ENCODE measurements at regions not wholly inside any gene's neighbourhood (a gene's known extent, or its start where the extent isn't known, plus 50 kb on each side); places are given as distances from the start of the nearest gene placed in this dataset.

DNA sequence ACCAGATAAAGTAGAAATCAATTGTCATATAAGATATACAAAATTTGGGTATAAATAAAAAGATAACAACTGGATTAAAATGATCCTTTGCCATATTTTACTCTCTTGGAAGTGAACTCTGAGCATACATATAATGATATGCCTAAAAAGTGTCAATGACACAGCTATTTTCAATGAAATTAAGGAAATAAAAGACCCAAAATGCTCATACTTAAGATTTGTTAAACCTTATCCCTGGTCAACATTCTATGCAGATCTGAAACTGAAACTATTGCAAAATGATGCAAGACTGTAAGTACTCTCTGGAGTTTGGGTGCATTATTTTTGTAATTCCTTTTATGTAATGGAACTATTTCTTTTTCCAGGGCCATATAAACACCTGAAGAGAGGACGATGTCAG lies 119.0 kb upstream of the SGK1 start:
- TF ChIP-seq POLR2AphosphoS5 (IDR thresholded peaks at IDR 0.05) (no peak), POLR2A (IDR thresholded peaks at IDR 0.05) (no peak), EP300 (IDR thresholded peaks at IDR 0.05) (no peak)
- TF ChIP-seq, protein P1, sequence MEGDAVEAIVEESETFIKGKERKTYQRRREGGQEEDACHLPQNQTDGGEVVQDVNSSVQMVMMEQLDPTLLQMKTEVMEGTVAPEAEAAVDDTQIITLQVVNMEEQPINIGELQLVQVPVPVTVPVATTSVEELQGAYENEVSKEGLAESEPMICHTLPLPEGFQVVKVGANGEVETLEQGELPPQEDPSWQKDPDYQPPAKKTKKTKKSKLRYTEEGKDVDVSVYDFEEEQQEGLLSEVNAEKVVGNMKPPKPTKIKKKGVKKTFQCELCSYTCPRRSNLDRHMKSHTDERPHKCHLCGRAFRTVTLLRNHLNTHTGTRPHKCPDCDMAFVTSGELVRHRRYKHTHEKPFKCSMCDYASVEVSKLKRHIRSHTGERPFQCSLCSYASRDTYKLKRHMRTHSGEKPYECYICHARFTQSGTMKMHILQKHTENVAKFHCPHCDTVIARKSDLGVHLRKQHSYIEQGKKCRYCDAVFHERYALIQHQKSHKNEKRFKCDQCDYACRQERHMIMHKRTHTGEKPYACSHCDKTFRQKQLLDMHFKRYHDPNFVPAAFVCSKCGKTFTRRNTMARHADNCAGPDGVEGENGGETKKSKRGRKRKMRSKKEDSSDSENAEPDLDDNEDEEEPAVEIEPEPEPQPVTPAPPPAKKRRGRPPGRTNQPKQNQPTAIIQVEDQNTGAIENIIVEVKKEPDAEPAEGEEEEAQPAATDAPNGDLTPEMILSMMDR (IDR thresholded peaks at IDR 0.05) = no peak
- Histone ChIP-seq H3K27me3 (no peaks in the 10 kb centered on the region), H3K4me3 (no peak overlapping the region), H3K9me3 (no peaks in the 10 kb centered on the region), H3K27ac (peak overlapping the region in 3 of 5 donors; percentile 31 to 49 (median 38)), H3K4me1 (peaks cover 0 to 16% (median 0%) of the 10 kb centered on the region in 4 donors), H3K36me3 (no peaks in the 10 kb centered on the region)
- intact Hi-C loops (cut with DNase I; ENCODE audit: low total_unique reads) = no loop called here
- WGBS, 5 donors = 0 to 81% (median 46%) methylated on average over 1 of the region's 1 CpG
- DNase-seq = no peak

DNA sequence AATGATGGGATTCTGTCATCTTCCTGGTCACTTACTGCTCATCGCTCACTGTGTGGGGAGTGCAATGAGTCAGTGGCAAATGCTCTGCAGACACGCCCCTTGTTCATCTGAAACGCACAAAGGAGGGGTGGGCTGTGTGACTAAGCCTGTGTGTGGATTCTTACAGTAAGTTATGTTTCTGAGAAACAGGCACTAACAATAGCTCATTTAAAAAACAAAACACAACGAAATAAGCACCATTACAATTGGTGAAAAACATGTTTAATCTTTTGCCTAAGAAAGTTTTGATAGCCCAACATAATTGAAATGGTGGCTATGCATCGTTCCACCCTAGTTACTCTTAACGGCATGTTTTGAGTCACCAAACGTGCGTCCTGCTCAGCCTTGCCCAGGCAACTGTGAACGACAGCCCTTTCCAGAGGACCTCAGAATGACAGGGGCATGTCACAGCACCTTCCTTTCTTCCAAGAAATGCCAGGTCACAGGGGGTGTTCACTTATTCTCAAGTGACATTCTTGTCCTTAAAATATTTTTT lies 118.4 kb upstream of the SGK1 start:
- DNase-seq = no peak
- Histone ChIP-seq H3K9me3 (no peaks in the 10 kb centered on the region), H3K27ac (peak overlapping the region in 3 of 5 donors; percentile 31 to 49 (median 38)), H3K36me3 (no peaks in the 10 kb centered on the region), H3K4me3 (no peak overlapping the region), H3K4me1 (peaks cover 0 to 16% (median 0%) of the 10 kb centered on the region in 4 donors), H3K27me3 (no peaks in the 10 kb centered on the region)
- intact Hi-C loops (cut with DNase I; ENCODE audit: low total_unique reads) = no loop called here
- no peak for TF ChIP-seq EP300 (IDR thresholded peaks at IDR 0.05)
- TF ChIP-seq, protein P1 (IDR thresholded peaks at IDR 0.05) = no peak
- TF ChIP-seq POLR2AphosphoS5 (IDR thresholded peaks at IDR 0.05) = peak in 1 of 3 donors; percentile 52
- WGBS, 5 donors = 40 to 62% (median 57%) methylated on average over 9 of the region's 9 CpGs

DNA sequence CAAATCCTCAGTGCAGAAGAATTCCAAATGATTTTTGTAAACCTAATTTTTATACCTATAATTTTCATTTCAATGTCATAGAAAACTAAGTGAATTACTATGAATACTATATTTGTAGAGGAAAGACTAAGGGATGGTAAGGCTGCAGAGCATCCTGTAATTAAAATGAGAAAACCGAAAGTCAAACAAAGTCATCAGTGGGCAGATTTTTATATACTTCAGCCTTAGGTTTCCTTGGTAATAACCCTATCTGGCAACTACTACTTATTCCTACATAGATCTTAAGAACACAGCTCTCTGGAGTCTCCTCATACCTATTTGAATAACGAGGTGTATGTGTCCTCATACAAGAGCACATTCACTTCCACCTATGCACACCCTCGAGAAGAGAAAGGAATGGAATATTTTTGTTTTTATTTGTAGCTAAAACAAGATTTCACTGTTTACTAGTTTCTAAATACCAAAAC lies 117.9 kb upstream of the SGK1 start:
- WGBS, 5 donors = 39 to 64% (median 49%) methylated on average over 3 of the region's 3 CpGs
- Histone ChIP-seq H3K9me3 (no peaks in the 10 kb centered on the region), H3K4me1 (peaks cover 0 to 16% (median 0%) of the 10 kb centered on the region in 4 donors), H3K27ac (peak overlapping the region in 1 of 5 donors; percentile 27), H3K36me3 (no peaks in the 10 kb centered on the region), H3K4me3 (no peak overlapping the region), H3K27me3 (no peaks in the 10 kb centered on the region)
- intact Hi-C loops (cut with DNase I; ENCODE audit: low total_unique reads) = no loop called here
- TF ChIP-seq, protein P1 (IDR thresholded peaks at IDR 0.05) = no peak
- TF ChIP-seq EP300 (IDR thresholded peaks at IDR 0.05) (no peak), POLR2AphosphoS5 (IDR thresholded peaks at IDR 0.05) (no peak), POLR2A (IDR thresholded peaks at IDR 0.05) (no peak)
- DNase-seq = no peak

DNA sequence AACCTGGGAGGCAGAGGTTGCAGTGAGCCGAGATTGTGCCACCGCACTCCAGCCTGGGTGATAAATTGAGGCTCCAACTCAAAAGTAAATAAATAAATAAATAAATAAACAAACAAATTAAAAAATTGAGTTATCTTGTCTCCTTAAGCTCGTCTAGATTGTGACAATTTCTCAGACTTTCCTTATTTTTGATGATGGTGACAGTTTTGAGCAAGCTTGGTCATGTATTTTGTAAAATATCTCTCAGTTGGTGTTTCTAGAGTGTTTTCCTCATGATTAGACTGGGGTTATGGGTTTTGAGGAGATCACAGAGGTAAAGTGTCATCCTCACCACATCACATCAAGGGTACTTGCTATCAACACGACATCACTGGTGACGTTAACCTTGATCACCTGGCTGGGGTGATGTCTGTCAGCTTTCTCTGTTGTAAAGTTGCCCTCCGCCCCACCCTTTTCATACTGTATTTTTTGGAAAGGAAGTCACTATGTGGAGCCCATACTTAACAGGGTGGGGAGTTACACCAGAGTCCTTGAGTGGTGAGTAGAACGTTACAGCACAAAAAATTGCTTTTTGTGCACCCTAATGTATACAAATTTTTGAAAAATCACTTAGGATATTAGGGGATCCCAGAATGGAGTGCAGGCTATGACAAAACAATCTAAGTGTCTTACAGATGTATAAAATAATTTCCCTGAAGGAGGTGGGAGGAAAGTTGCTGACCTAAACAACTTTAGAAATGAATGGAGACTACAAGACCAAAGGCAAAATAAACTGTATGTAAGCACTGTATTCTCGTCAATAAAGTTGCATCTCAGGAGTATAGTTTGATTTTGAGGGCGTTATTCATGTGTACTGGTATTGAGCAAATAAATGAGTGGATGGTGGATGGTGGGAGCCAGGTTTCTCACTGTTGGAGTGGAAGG lies 116.4 kb upstream of the SGK1 start:
- Histone ChIP-seq H3K4me3 (no peak overlapping the region), H3K27me3 (no peaks in the 10 kb centered on the region), H3K9me3 (no peaks in the 10 kb centered on the region), H3K27ac (no peak overlapping the region), H3K36me3 (no peaks in the 10 kb centered on the region), H3K4me1 (peaks cover 0 to 16% (median 0%) of the 10 kb centered on the region in 4 donors)
- DNase-seq = no peak
- intact Hi-C loops (cut with DNase I; ENCODE audit: low total_unique reads) = no loop called here
- TF ChIP-seq EP300 (IDR thresholded peaks at IDR 0.05) = no peak
- WGBS, 5 donors = 91 to 93% (median 92%) methylated on average over 9 of the region's 9 CpGs
